ENCODE measurements at regions not wholly inside any gene's neighbourhood (a gene's known extent, or its start where the extent isn't known, plus 50 kb on each side); places are given as distances from the start of the nearest gene placed in this dataset.

DNA sequence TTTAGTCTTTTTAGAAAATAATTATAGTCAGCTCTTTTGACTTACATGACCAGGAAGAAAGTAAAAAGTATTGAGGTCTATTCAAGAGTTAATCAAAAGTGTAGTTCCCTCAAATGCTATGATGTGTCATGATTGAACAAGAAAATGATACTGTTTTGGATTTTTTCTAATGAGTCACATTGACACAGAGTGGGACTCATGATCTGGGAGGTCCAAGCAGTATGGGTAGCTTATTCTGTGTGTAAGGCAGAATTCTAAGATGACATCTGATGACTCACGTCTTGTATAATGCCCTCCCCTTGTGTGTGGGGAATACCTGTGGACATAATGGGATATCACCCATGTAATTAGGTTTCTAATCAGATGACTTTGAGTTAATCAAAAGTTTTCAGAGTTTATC lies 178.1 kb upstream of the DDHD1 start:
- TF ChIP-seq, protein P1, sequence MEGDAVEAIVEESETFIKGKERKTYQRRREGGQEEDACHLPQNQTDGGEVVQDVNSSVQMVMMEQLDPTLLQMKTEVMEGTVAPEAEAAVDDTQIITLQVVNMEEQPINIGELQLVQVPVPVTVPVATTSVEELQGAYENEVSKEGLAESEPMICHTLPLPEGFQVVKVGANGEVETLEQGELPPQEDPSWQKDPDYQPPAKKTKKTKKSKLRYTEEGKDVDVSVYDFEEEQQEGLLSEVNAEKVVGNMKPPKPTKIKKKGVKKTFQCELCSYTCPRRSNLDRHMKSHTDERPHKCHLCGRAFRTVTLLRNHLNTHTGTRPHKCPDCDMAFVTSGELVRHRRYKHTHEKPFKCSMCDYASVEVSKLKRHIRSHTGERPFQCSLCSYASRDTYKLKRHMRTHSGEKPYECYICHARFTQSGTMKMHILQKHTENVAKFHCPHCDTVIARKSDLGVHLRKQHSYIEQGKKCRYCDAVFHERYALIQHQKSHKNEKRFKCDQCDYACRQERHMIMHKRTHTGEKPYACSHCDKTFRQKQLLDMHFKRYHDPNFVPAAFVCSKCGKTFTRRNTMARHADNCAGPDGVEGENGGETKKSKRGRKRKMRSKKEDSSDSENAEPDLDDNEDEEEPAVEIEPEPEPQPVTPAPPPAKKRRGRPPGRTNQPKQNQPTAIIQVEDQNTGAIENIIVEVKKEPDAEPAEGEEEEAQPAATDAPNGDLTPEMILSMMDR (IDR thresholded peaks at IDR 0.05), result no peak
- TF ChIP-seq POLR2AphosphoS5 (IDR thresholded peaks at IDR 0.05; ENCODE audit: low read depth, low read length) (no peak), MEF2A (IDR thresholded peaks at IDR 0.05; ENCODE audit: borderline replicate concordance, low read depth) (no peak), YY1 (IDR thresholded peaks at IDR 0.05; ENCODE audit: low read depth) (no peak), SIN3A (IDR thresholded peaks at IDR 0.05; ENCODE audit: borderline replicate concordance, low read depth, low read length) (no peak), RCOR1 (IDR thresholded peaks at IDR 0.05; ENCODE audit: low read length) (no peak), RAD21 (IDR thresholded peaks at IDR 0.05; ENCODE audit: low read length) (no peak)
- TF ChIP-seq, protein P2, sequence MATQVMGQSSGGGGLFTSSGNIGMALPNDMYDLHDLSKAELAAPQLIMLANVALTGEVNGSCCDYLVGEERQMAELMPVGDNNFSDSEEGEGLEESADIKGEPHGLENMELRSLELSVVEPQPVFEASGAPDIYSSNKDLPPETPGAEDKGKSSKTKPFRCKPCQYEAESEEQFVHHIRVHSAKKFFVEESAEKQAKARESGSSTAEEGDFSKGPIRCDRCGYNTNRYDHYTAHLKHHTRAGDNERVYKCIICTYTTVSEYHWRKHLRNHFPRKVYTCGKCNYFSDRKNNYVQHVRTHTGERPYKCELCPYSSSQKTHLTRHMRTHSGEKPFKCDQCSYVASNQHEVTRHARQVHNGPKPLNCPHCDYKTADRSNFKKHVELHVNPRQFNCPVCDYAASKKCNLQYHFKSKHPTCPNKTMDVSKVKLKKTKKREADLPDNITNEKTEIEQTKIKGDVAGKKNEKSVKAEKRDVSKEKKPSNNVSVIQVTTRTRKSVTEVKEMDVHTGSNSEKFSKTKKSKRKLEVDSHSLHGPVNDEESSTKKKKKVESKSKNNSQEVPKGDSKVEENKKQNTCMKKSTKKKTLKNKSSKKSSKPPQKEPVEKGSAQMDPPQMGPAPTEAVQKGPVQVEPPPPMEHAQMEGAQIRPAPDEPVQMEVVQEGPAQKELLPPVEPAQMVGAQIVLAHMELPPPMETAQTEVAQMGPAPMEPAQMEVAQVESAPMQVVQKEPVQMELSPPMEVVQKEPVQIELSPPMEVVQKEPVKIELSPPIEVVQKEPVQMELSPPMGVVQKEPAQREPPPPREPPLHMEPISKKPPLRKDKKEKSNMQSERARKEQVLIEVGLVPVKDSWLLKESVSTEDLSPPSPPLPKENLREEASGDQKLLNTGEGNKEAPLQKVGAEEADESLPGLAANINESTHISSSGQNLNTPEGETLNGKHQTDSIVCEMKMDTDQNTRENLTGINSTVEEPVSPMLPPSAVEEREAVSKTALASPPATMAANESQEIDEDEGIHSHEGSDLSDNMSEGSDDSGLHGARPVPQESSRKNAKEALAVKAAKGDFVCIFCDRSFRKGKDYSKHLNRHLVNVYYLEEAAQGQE (IDR thresholded peaks at IDR 0.05; ENCODE audit: low read depth, low read length), result no peak
